ENCODE measurements at regions not wholly inside any gene's neighbourhood (a gene's known extent, or its start where the extent isn't known, plus 50 kb on each side); places are given as distances from the start of the nearest gene placed in this dataset.

- TF ChIP-seq HNF4A (conservative IDR thresholded peaks at IDR 0.05): no peak
- TF ChIP-seq GABPA (IDR thresholded peaks at IDR 0.05 in 1 of 2, conservative IDR thresholded peaks at IDR 0.05 in 1 of 2): no peak
- no peak for TF ChIP-seq FOXA2 (IDR thresholded peaks at IDR 0.05)
- TF ChIP-seq NR2F2 (IDR thresholded peaks at IDR 0.05): no peak
- TF ChIP-seq ZBTB33 (IDR thresholded peaks at IDR 0.05): no peak
- TF ChIP-seq RAD21 (IDR thresholded peaks at IDR 0.05): no peak
- TF ChIP-seq FOXA1 (IDR thresholded peaks at IDR 0.05): no peak
- TF ChIP-seq HNF4G (IDR thresholded peaks at IDR 0.05): no peak
- no peak for TF ChIP-seq TAF1 (conservative IDR thresholded peaks at IDR 0.05)
- TF ChIP-seq SP1 (IDR thresholded peaks at IDR 0.05): no peak
- no peak for TF ChIP-seq EGR1 (IDR thresholded peaks at IDR 0.05; ENCODE audit: low read depth in 2 of 2)
- TF ChIP-seq YY1 (IDR thresholded peaks at IDR 0.05): no peak
- TF ChIP-seq, protein P1, sequence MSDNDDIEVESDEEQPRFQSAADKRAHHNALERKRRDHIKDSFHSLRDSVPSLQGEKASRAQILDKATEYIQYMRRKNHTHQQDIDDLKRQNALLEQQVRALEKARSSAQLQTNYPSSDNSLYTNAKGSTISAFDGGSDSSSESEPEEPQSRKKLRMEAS (IDR thresholded peaks at IDR 0.05): no peak
- TF ChIP-seq CTCF (IDR thresholded peaks at IDR 0.05; ENCODE audit: low read depth, low read length, missing input control): no peak
- TF ChIP-seq JUND (IDR thresholded peaks at IDR 0.05): no peak
- no peak for TF ChIP-seq RXRA (IDR thresholded peaks at IDR 0.05)
- Histone ChIP-seq H3K9me3 (ENCODE audit: control insufficient read depth in 4 of 4, low read length in 3 of 4) (peaks cover 0 to 3% (median 0%) of the 10 kb centered on the region in 4 donors), H3K36me3 (ENCODE audit: control insufficient read depth in 4 of 4, insufficient read depth in 3 of 4, low read depth in 1 of 4, low read length in 3 of 4) (no peaks in the 10 kb centered on the region), H3K9ac (ENCODE audit: low read depth in 1 of 2, low read length in 2 of 2) (no peak overlapping the region), H3K4me1 (ENCODE audit: control insufficient read depth in 4 of 4, insufficient read depth in 4 of 4, low read length in 3 of 4) (no peaks in the 10 kb centered on the region), H3K4me3 (ENCODE audit: low read depth in 1 of 3, low read length in 3 of 3) (no peak overlapping the region), H3K27ac (ENCODE audit: low read depth in 1 of 2, low read length in 2 of 2) (no peak overlapping the region), H3K27me3 (ENCODE audit: control insufficient read depth in 4 of 4, insufficient read depth in 4 of 4, low read length in 3 of 4) (no peaks in the 10 kb centered on the region)
- no peak for DNase-seq (ENCODE audit: low spot score)
Measured at GRCh38 chr4:12562021-12562420, 922.1 kb downstream of the RAB28 start.

DNA sequence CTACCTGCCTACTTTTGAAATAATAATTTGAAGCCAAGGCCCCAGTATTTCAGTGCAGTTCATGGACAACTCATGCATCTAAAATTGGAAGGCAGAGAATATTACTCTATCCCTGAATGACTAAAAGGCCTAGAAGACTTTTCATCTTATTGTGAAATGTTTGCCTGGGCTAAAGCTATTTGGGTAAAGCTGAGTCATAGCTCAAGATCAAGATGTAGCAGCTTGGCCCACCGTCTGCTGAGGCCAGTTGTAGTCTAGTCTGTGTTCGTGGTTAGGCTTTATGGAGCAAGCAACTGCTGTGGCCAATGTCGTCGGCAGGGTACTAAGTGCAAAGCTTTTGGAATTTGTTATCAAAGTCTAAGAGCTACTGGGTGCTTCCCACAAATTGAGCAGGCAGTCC lies 929.1 kb downstream of the RAB28 start:
- no peak overlapping the region for H3K4me3 ChIP-seq (ENCODE audit: low read depth in 1 of 3, low read length in 3 of 3)
- H3K36me3 ChIP-seq (ENCODE audit: control insufficient read depth in 4 of 4, insufficient read depth in 3 of 4, low read depth in 1 of 4, low read length in 3 of 4): no peaks in the 10 kb centered on the region
- DNase-seq (ENCODE audit: low spot score): no peak
- TF ChIP-seq EGR1 (IDR thresholded peaks at IDR 0.05; ENCODE audit: low read depth in 2 of 2): no peak
- TF ChIP-seq RXRA (IDR thresholded peaks at IDR 0.05): no peak
- TF ChIP-seq JUND (IDR thresholded peaks at IDR 0.05): no peak
- TF ChIP-seq, protein P2, sequence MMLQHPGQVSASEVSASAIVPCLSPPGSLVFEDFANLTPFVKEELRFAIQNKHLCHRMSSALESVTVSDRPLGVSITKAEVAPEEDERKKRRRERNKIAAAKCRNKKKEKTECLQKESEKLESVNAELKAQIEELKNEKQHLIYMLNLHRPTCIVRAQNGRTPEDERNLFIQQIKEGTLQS (IDR thresholded peaks at IDR 0.05): no peak
- no peak for TF ChIP-seq HNF4G (IDR thresholded peaks at IDR 0.05)
- TF ChIP-seq NR2F2 (IDR thresholded peaks at IDR 0.05): no peak
- H3K9me3 ChIP-seq (ENCODE audit: control insufficient read depth in 4 of 4, low read length in 3 of 4): no peaks in the 10 kb centered on the region
- H3K27me3 ChIP-seq (ENCODE audit: control insufficient read depth in 4 of 4, insufficient read depth in 4 of 4, low read length in 3 of 4): no peaks in the 10 kb centered on the region
- 78% methylated on average over 4 of the region's 4 CpGs for WGBS
- H3K4me1 ChIP-seq (ENCODE audit: control insufficient read depth in 4 of 4, insufficient read depth in 4 of 4, low read length in 3 of 4): no peaks in the 10 kb centered on the region
- no peak overlapping the region for H3K27ac ChIP-seq (ENCODE audit: low read depth in 1 of 2, low read length in 2 of 2)
- H3K9ac ChIP-seq (ENCODE audit: low read depth in 1 of 2, low read length in 2 of 2): no peak overlapping the region
